SK-N-SH (cell line): ENCODE measurements at regions not wholly inside any gene's neighbourhood (a gene's known extent, or its start where the extent isn't known, plus 50 kb on each side); places are given as distances from the start of the nearest gene placed in this dataset.

Experiments
- CTCF ChIA-PET: fragments of 300-600, 350-600 bp; formaldehyde crosslinking; extraction: SDS; loops from one replicate; lab custom pipeline; 2021; lab: Yijun Ruan, JAX
- POLR2A ChIA-PET: fragments of 350-600 bp; sonication (Branson Sonifier 250); formaldehyde crosslinking; extraction: SDS; loops from one replicate; lab custom pipeline; 2020; ENCODE audit warnings: antibody characterized with exemption, inconsistent platforms; lab: Yijun Ruan, JAX
- DNase-seq: peaks from one replicate; pipeline ENCODE4 v3.0.0; 2012
- H2AFZ ChIP-seq: fragments of 200-600 bp; sonication (generic); 2 replicates; pipeline ENCODE4 v1.8.1; 2016; ENCODE audit warnings: antibody characterized with exemption, mild to moderate bottlenecking, low read depth
- H3F3A ChIP-seq: fragments of 200-600 bp; sonication (generic); replicated peaks from 2 replicates; pipeline ENCODE3; 2016; ENCODE audit warnings: antibody characterized with exemption, mild to moderate bottlenecking; ENCODE audit not compliant: insufficient read depth
- H3K27ac ChIP-seq, 2 experiments: fragments of 200-500 bp in 1 of 2; fragments of 200-600 bp in 1 of 2; sonication (Bioruptor generic) in 1 of 2; sonication (generic), shearing (Covaris generic) in 1 of 2; 2 replicates each; pipeline versions ENCODE4 v1.5.1 to v1.6.1; 2014 to 2016; ENCODE audit warnings: low read depth in 2 of 2, inconsistent platforms in 1 of 2, low read length in 1 of 2, mild to moderate bottlenecking in 1 of 2, mixed read lengths in 1 of 2
- H3K27me3 ChIP-seq: fragments of 200-600 bp; sonication (generic), shearing (Covaris generic); 2 replicates; pipeline ENCODE4 v1.6.1; 2016; ENCODE audit warnings: mixed run types; ENCODE audit not compliant: insufficient read depth
- H3K36me3 ChIP-seq, 2 experiments: fragments of 200-500 bp in 1 of 2; fragments of 200-600 bp in 1 of 2; sonication (Bioruptor generic) in 1 of 2; sonication (generic) in 1 of 2; replicated peaks in 1 of 2; 2 replicates each; pipeline versions ENCODE3 to v1.5.1; 2014 to 2016; ENCODE audit warnings: low read length in 1 of 2, mild to moderate bottlenecking in 1 of 2; ENCODE audit not compliant: insufficient read depth in 2 of 2, control insufficient read depth in 1 of 2
- H3K4me1 ChIP-seq, 2 experiments: fragments of 200-500 bp in 1 of 2; fragments of 200-600 bp in 1 of 2; sonication (Bioruptor generic) in 1 of 2; sonication (generic), shearing (Covaris generic) in 1 of 2; 2 replicates each; pipeline versions ENCODE4 v1.5.1 to v1.6.1; 2014 to 2016; ENCODE audit warnings: low read depth in 1 of 2, low read length in 1 of 2, mixed run types in 1 of 2; ENCODE audit not compliant: insufficient read depth in 2 of 2, control insufficient read depth in 1 of 2
- H3K4me2 ChIP-seq: fragments of 200-600 bp; sonication (generic), shearing (Covaris generic); 2 replicates; pipeline ENCODE4 v1.6.1; 2017; ENCODE audit warnings: mixed run types
- H3K4me3 ChIP-seq, 2 experiments: fragments of 200-500 bp in 1 of 2; fragments of 200-600 bp in 1 of 2; sonication (Bioruptor generic) in 1 of 2; sonication (generic), shearing (Covaris generic) in 1 of 2; 2 replicates each; pipeline versions ENCODE4 v1.5.1 to v1.8.1; 2014 to 2016; ENCODE audit warnings: low read depth in 2 of 2, inconsistent platforms in 1 of 2, low read length in 1 of 2, mild to moderate bottlenecking in 1 of 2, mixed read lengths in 1 of 2, moderate library complexity in 1 of 2
- H3K79me2 ChIP-seq: fragments of 200-600 bp; sonication (generic); 2 replicates; pipeline ENCODE4 v1.8.1; 2017; ENCODE audit warnings: mild to moderate bottlenecking; ENCODE audit not compliant: insufficient read depth
- H3K9ac ChIP-seq: fragments of 200-600 bp; sonication (generic); 2 replicates; pipeline ENCODE4 v1.6.1; 2017; ENCODE audit warnings: mixed run types
- H3K9me2 ChIP-seq: fragments of 200-600 bp; sonication (generic); 2 replicates; pipeline ENCODE4 v1.6.1; 2017; ENCODE audit warnings: mixed run types
- H3K9me3 ChIP-seq: fragments of 200-600 bp; sonication (generic); 2 replicates; pipeline ENCODE4 v1.6.1; 2017; ENCODE audit warnings: mixed run types, mild to moderate bottlenecking, moderate library complexity
- H4K20me1 ChIP-seq: fragments of 200-600 bp; sonication (generic); 2 replicates; pipeline ENCODE4 v1.6.1; 2017; ENCODE audit warnings: mild to moderate bottlenecking, mixed run types; ENCODE audit not compliant: insufficient read depth
- CTCF ChIP-seq: fragments of 200-600 bp; sonication (generic); IDR thresholded peaks from 2 replicates; pipeline ENCODE4 v1.6.1; 2017; ENCODE audit warnings: antibody characterized with exemption, mild to moderate bottlenecking, moderate library complexity
- EP300 ChIP-seq, 2 experiments: IDR thresholded peaks; 2 replicates each; pipeline versions ENCODE4 v1.4.0 to v1.6.1; 2012; ENCODE audit warnings: borderline replicate concordance in 1 of 2, low read depth in 1 of 2, low read length in 1 of 2
- EZH2phosphoT487 ChIP-seq: fragments of 200-600 bp; sonication (generic); IDR thresholded peaks from 2 replicates; pipeline ENCODE4 v1.6.1; 2017; ENCODE audit warnings: low read depth, mixed run types, mild to moderate bottlenecking, antibody characterized with exemption, moderate library complexity, borderline replicate concordance
- FOSL2 ChIP-seq: IDR thresholded peaks from 2 replicates; pipeline ENCODE4 v1.4.0; 2012; ENCODE audit warnings: low read depth, mild to moderate bottlenecking, moderate library complexity, borderline replicate concordance
- FOXM1 ChIP-seq: IDR thresholded peaks from 2 replicates; pipeline ENCODE4 v1.4.0; 2012; ENCODE audit warnings: low read depth, mild to moderate bottlenecking
- GABPA ChIP-seq: IDR thresholded peaks from 2 replicates; pipeline ENCODE4 v1.4.0; 2012; ENCODE audit warnings: low read depth, mild to moderate bottlenecking
- GATA2 ChIP-seq: sonication (generic); formaldehyde crosslinking; IDR thresholded peaks from 2 replicates; pipeline ENCODE4 v1.5.0; 2020; ENCODE audit warnings: mild to moderate bottlenecking, missing genetic modification reagents
- IRF3 ChIP-seq: fragments of 150-350 bp; IDR thresholded peaks from 2 replicates; pipeline ENCODE4 v1.6.1; 2016; ENCODE audit warnings: mild to moderate bottlenecking, low read depth, low read length
- JUND ChIP-seq: IDR thresholded peaks from 2 replicates; pipeline ENCODE4 v1.4.0; 2012
- MEF2A ChIP-seq: IDR thresholded peaks from 2 replicates; pipeline ENCODE4 v1.4.0; 2012; ENCODE audit warnings: low read depth, borderline replicate concordance
- MXI1 ChIP-seq: IDR thresholded peaks from 2 replicates; pipeline ENCODE4 v1.6.1; 2012; ENCODE audit warnings: mild to moderate bottlenecking, low read depth, low read length, improper control_type of control experiment
- PBX3 ChIP-seq: IDR thresholded peaks from 2 replicates; pipeline ENCODE4; 2012
- RAD21 ChIP-seq: IDR thresholded peaks from 2 replicates; pipeline ENCODE4 v1.6.1; 2012; ENCODE audit warnings: mild to moderate bottlenecking, low read length
- RCOR1 ChIP-seq: fragments of 150-350 bp; IDR thresholded peaks from 2 replicates; pipeline ENCODE4 v1.6.1; 2017; ENCODE audit warnings: antibody characterized with exemption, low read length
- RFX5 ChIP-seq: IDR thresholded peaks from 2 replicates; pipeline ENCODE4 v1.6.1; 2012; ENCODE audit warnings: mild to moderate bottlenecking, improper control_type of control experiment, low read length
- SMC3 ChIP-seq: IDR thresholded peaks from 2 replicates; pipeline ENCODE4 v1.6.1; 2012; ENCODE audit warnings: low read depth, low read length, improper control_type of control experiment
- TCF12 ChIP-seq: IDR thresholded peaks from 2 replicates; pipeline ENCODE4 v1.4.0; 2012
- YY1 ChIP-seq: IDR thresholded peaks from 2 replicates; pipeline ENCODE4 v1.4.0; 2012; ENCODE audit warnings: low read depth, mild to moderate bottlenecking
- ZBTB33 ChIP-seq: IDR thresholded peaks from 2 replicates; pipeline ENCODE4 v1.4.0; 2012; ENCODE audit warnings: low read depth, borderline replicate concordance
- WGBS: methylation state at CpG from one replicate; pipeline ENCODE4 v1.1.6; 2017; ENCODE audit warnings: low lambda C conversion rate; 5-methylcytosine and 5-hydroxymethylcytosine counted together

- H3K79me2 ChIP-seq = no peaks in the 10 kb centered on the region
- H3K9me2 ChIP-seq = no peaks in the 10 kb centered on the region
- H3K27me3 ChIP-seq = no peaks in the 10 kb centered on the region
- H3K4me1 ChIP-seq = no peaks in the 10 kb centered on the region; a peak in 1 of 4 replicates
- H3K36me3 ChIP-seq = no peaks in the 10 kb centered on the region
- H3K4me3 ChIP-seq = no peak overlapping the region
- H2AFZ ChIP-seq = no peak overlapping the region
- 85% methylated on average over 8 of the region's 8 CpGs for WGBS
- H4K20me1 ChIP-seq = no peaks in the 10 kb centered on the region
- no peak overlapping the region for H3K9ac ChIP-seq
- ChIA-PET CTCF (no interaction called here), POLR2A (no interaction called here)
- no peak overlapping the region for H3K27ac ChIP-seq
- no peak overlapping the region for H3K4me2 ChIP-seq
- no peak for DNase-seq
- no peaks in the 10 kb centered on the region for H3K9me3 ChIP-seq
- no peak for TF ChIP-seq EP300 (IDR thresholded peaks at IDR 0.05; ENCODE audit: borderline replicate concordance in 1 of 2, low read depth in 1 of 2, low read length in 1 of 2)
- TF ChIP-seq PBX3 = no peak
- TF ChIP-seq IRF3 = no peak
- no peak for TF ChIP-seq FOSL2
- no peak for TF ChIP-seq JUND
- TF ChIP-seq RFX5 = no peak
- TF ChIP-seq TCF12 = no peak
- TF ChIP-seq EZH2phosphoT487 = no peak
- TF ChIP-seq GABPA = no peak
- no peak for TF ChIP-seq SMC3
- no peaks in the 10 kb centered on the region for H3F3A ChIP-seq
These were observed 519.8 kb upstream of the CITED2 start for GRCh38 chr6:139894271-139894670.

- POLR2A ChIA-PET = no interaction called here
- 72% methylated on average over 4 of the region's 4 CpGs for WGBS
- no peaks in the 10 kb centered on the region for H3K79me2 ChIP-seq
- TF ChIP-seq TCF12 = no peak
- TF ChIP-seq SMC3 = no peak
- no peak for TF ChIP-seq RCOR1
- no peak for TF ChIP-seq GATA2 (CRISPR knock-in tag)
- TF ChIP-seq FOXM1 = no peak
- no peak for TF ChIP-seq RFX5
- TF ChIP-seq MXI1 = no peak
- TF ChIP-seq EZH2phosphoT487 = no peak
- TF ChIP-seq PBX3 = no peak
- no peak for TF ChIP-seq YY1
- no peak for TF ChIP-seq IRF3
- no peak for TF ChIP-seq GABPA
- TF ChIP-seq ZBTB33 = no peak
- no peak for TF ChIP-seq CTCF
- TF ChIP-seq MEF2A = no peak
- TF ChIP-seq RAD21 = no peak
These were observed 517.0 kb upstream of the CITED2 start for GRCh38 chr6:139891471-139891870.

More at GRCh38 chr6:139891471-139891870, 517.0 kb upstream of the CITED2 start:
- DNase-seq = no peak
- Histone ChIP-seq H3K9me3 (no peaks in the 10 kb centered on the region), H3K27ac (no peak overlapping the region), H2AFZ (no peak overlapping the region), H3K9ac (no peak overlapping the region), H3F3A (no peaks in the 10 kb centered on the region), H4K20me1 (no peaks in the 10 kb centered on the region), H3K9me2 (no peaks in the 10 kb centered on the region), H3K4me3 (no peak overlapping the region), H3K36me3 (no peaks in the 10 kb centered on the region), H3K27me3 (no peaks in the 10 kb centered on the region), H3K4me2 (no peak overlapping the region), H3K4me1 (no peaks in the 10 kb centered on the region; a peak in 2 of 4 replicates)
- CTCF ChIA-PET = interaction anchor here (1.3 kb wide), 1 partner anchor 20 kb away, joined by 4 read pairs; no protein-coding TSS in a partner anchor
